ENCODE measurements at regions not wholly inside any gene's neighbourhood (a gene's known extent, or its start where the extent isn't known, plus 50 kb on each side); places are given as distances from the start of the nearest gene placed in this dataset.
"Not testable (repeated sequence)": the region's sequence is repeated elsewhere in the genome, so short reads cannot be mapped to it uniquely, and the experiment has no call there.

- Histone ChIP-seq H3K27ac (no peak overlapping the region), H3K36me3 (no peaks in the 10 kb centered on the region), H3K4me3 (no peak overlapping the region), H3K27me3 (no peaks in the 10 kb centered on the region), H3K9me3 (peaks cover 0 to 8% of the 10 kb centered on the region in 2 donors), H3K4me1 (no peaks in the 10 kb centered on the region)
- TF ChIP-seq CTCF (IDR thresholded peaks at IDR 0.05) = no peak
- intact Hi-C loops (cut with DNase I) = no loop called here
- DNase-seq (ENCODE audit: low spot score in 2 of 2) = no peak
These were observed 169.8 kb downstream of the C11orf91 start for GRCh38 chr11:33530815-33531214.

GRCh38 chr11:33529461-33529860, 171.2 kb downstream of the C11orf91 start:
- Histone ChIP-seq H3K27me3 (no peaks in the 10 kb centered on the region), H3K4me1 (no peaks in the 10 kb centered on the region), H3K4me3 (no peak overlapping the region), H3K27ac (no peak overlapping the region), H3K36me3 (no peaks in the 10 kb centered on the region), H3K9me3 (peaks cover 0 to 8% of the 10 kb centered on the region in 2 donors)
- intact Hi-C loops (cut with DNase I) = no loop called here
- no peak for DNase-seq (ENCODE audit: low spot score in 2 of 2)
- no peak for TF ChIP-seq CTCF (IDR thresholded peaks at IDR 0.05)

- not testable (repeated sequence) for DNase-seq (ENCODE audit: low spot score in 2 of 2); H3K27ac ChIP-seq
These were observed 172.9 kb downstream of the C11orf91 start for GRCh38 chr11:33527738-33528137.

GRCh38 chr11:33525789-33526188, 174.8 kb downstream of the C11orf91 start:
- no peak for DNase-seq (ENCODE audit: low spot score in 2 of 2)
- Histone ChIP-seq H3K36me3 (no peaks in the 10 kb centered on the region), H3K27ac (no peak overlapping the region), H3K27me3 (no peaks in the 10 kb centered on the region), H3K4me1 (no peaks in the 10 kb centered on the region), H3K4me3 (no peak overlapping the region), H3K9me3 (peaks cover 0 to 8% of the 10 kb centered on the region in 2 donors)
- TF ChIP-seq CTCF (IDR thresholded peaks at IDR 0.05) = no peak
- intact Hi-C loops (cut with DNase I) = no loop called here

More at GRCh38 chr11:33527738-33528137, 172.9 kb downstream of the C11orf91 start:
- H3K27me3 ChIP-seq; H3K4me1 ChIP-seq; H3K36me3 ChIP-seq; H3K4me3 ChIP-seq; intact Hi-C loops (cut with DNase I); H3K9me3 ChIP-seq: not testable (repeated sequence)

GRCh38 chr11:33521384-33521783, 179.2 kb downstream of the C11orf91 start:
- TF ChIP-seq CTCF (IDR thresholded peaks at IDR 0.05) = no peak
- no peak for DNase-seq (ENCODE audit: low spot score in 2 of 2)
- H3K27me3 ChIP-seq = no peaks in the 10 kb centered on the region
- H3K9me3 ChIP-seq = peaks cover 0 to 2% of the 10 kb centered on the region in 2 donors
- no peaks in the 10 kb centered on the region for H3K36me3 ChIP-seq
- no peak overlapping the region for H3K4me3 ChIP-seq
- intact Hi-C loops (cut with DNase I) = no loop called here
- no peaks in the 10 kb centered on the region for H3K4me1 ChIP-seq
- no peak overlapping the region for H3K27ac ChIP-seq

- Histone ChIP-seq H3K27me3 (no peaks in the 10 kb centered on the region), H3K27ac (no peak overlapping the region), H3K36me3 (no peaks in the 10 kb centered on the region), H3K9me3 (no peaks in the 10 kb centered on the region), H3K4me3 (no peak overlapping the region), H3K4me1 (no peaks in the 10 kb centered on the region)
- intact Hi-C loops (cut with DNase I) = no loop called here
- TF ChIP-seq CTCF (IDR thresholded peaks at IDR 0.05) = no peak
- DNase-seq (ENCODE audit: low spot score in 2 of 2) = no peak
These were observed 180.5 kb downstream of the C11orf91 start for GRCh38 chr11:33520112-33520511.

All from ascending aorta (tissue), 2 donors.